Ishikawa (cell line): ENCODE measurements at regions not wholly inside any gene's neighbourhood (a gene's known extent, or its start where the extent isn't known, plus 50 kb on each side); places are given as distances from the start of the nearest gene placed in this dataset.

ENCODE experiments used
- EP300 ChIP-seq: IDR thresholded peaks from 2 replicates; pipeline ENCODE4 v1.6.1; 2012; ENCODE audit warnings: borderline replicate concordance
- TAF1 ChIP-seq: IDR thresholded peaks from 2 replicates; pipeline ENCODE4 v1.6.1; 2012; ENCODE audit warnings: low read depth, mild to moderate bottlenecking
- USF1 ChIP-seq: IDR thresholded peaks from 2 replicates; pipeline ENCODE4 v1.6.1; 2012

DNA sequence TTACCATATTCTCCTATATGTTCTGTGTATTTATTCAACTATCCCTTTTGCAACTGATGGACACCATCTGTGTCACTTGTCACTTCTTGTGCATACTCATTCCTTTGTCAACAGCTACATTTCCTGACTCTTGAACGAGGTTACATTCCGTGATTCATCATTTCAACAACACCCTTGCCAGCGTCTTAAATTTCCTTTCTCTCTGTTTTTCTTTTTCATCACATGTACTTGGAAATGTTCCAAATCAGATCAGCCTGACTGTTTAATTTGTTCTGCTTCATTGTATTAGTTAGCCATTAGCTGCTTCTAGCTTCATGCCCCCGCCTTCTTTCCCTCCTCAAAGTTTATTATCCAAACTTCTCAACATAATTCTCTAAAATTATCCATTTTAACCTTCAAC is 173.0 kb downstream of the ADGRL4 start:
- TF ChIP-seq USF1 (no peak), TAF1 (no peak), EP300 (no peak)
